ENCODE measurements at regions not wholly inside any gene's neighbourhood (a gene's known extent, or its start where the extent isn't known, plus 50 kb on each side); places are given as distances from the start of the nearest gene placed in this dataset.

GRCh38 chr4:186775902-186776301, 52.2 kb upstream of the FAT1 start:
- WGBS (ENCODE audit: insufficient coverage) = 56% methylated on average over 2 of the region's 2 CpGs
- H3K27me3 ChIP-seq (ENCODE audit: control insufficient read depth, insufficient read depth, low read length) = no peaks in the 10 kb centered on the region

GRCh38 chr4:186778134-186778533, 54.5 kb upstream of the FAT1 start:
- no peaks in the 10 kb centered on the region for H3K27me3 Mint-ChIP-seq (ENCODE audit: low read depth in 2 of 2)
- H3K4me3 Mint-ChIP-seq = no peak overlapping the region
- H3K9me3 ChIP-seq (ENCODE audit: control insufficient read depth, insufficient read depth, low read length) = peaks cover 11% of the 10 kb centered on the region
- H3K4me1 Mint-ChIP-seq = no peaks in the 10 kb centered on the region
- 81% methylated on average over 6 of the region's 7 CpGs for WGBS (ENCODE audit: insufficient coverage)
- intact Hi-C loops (cut with micrococcal nuclease) = no loop called here
- H3K4me3 ChIP-seq (ENCODE audit: low read length) = no peak overlapping the region
- TF ChIP-seq, protein P1, sequence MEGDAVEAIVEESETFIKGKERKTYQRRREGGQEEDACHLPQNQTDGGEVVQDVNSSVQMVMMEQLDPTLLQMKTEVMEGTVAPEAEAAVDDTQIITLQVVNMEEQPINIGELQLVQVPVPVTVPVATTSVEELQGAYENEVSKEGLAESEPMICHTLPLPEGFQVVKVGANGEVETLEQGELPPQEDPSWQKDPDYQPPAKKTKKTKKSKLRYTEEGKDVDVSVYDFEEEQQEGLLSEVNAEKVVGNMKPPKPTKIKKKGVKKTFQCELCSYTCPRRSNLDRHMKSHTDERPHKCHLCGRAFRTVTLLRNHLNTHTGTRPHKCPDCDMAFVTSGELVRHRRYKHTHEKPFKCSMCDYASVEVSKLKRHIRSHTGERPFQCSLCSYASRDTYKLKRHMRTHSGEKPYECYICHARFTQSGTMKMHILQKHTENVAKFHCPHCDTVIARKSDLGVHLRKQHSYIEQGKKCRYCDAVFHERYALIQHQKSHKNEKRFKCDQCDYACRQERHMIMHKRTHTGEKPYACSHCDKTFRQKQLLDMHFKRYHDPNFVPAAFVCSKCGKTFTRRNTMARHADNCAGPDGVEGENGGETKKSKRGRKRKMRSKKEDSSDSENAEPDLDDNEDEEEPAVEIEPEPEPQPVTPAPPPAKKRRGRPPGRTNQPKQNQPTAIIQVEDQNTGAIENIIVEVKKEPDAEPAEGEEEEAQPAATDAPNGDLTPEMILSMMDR (IDR thresholded peaks at IDR 0.05) = no peak
- ATAC-seq (no peak), DNase-seq (no peak)
- no peak overlapping the region for H3K27ac ChIP-seq (ENCODE audit: low read length)
- H3K36me3 Mint-ChIP-seq = no peaks in the 10 kb centered on the region
- no peaks in the 10 kb centered on the region for H3K36me3 ChIP-seq (ENCODE audit: control insufficient read depth, insufficient read depth, low read length)
- no peaks in the 10 kb centered on the region for H3K4me1 ChIP-seq (ENCODE audit: control insufficient read depth, insufficient read depth, low read length)
- peaks cover 13 to 14% of the 10 kb centered on the region in 2 donors for H3K9me3 Mint-ChIP-seq
- H3K27ac Mint-ChIP-seq = no peak overlapping the region
- H3K27me3 ChIP-seq (ENCODE audit: control insufficient read depth, insufficient read depth, low read length) = no peaks in the 10 kb centered on the region

More at GRCh38 chr4:186775902-186776301, 52.2 kb upstream of the FAT1 start:
- no peak overlapping the region for H3K4me3 Mint-ChIP-seq
- TF ChIP-seq, protein P1 (IDR thresholded peaks at IDR 0.05) = no peak
- intact Hi-C loops (cut with micrococcal nuclease) = no loop called here
- DNase-seq (no peak), ATAC-seq (no peak)
- no peaks in the 10 kb centered on the region for H3K27me3 Mint-ChIP-seq (ENCODE audit: low read depth in 2 of 2)
- no peak overlapping the region for H3K27ac ChIP-seq (ENCODE audit: low read length)
- no peak overlapping the region for H3K4me3 ChIP-seq (ENCODE audit: low read length)
- no peaks in the 10 kb centered on the region for H3K36me3 ChIP-seq (ENCODE audit: control insufficient read depth, insufficient read depth, low read length)
- H3K27ac Mint-ChIP-seq = no peak overlapping the region
- no peaks in the 10 kb centered on the region for H3K36me3 Mint-ChIP-seq
- peaks cover 16% of the 10 kb centered on the region in 2 donors for H3K9me3 Mint-ChIP-seq
- no peaks in the 10 kb centered on the region for H3K4me1 Mint-ChIP-seq
- H3K4me1 ChIP-seq (ENCODE audit: control insufficient read depth, insufficient read depth, low read length) = no peaks in the 10 kb centered on the region
- peaks cover 11% of the 10 kb centered on the region for H3K9me3 ChIP-seq (ENCODE audit: control insufficient read depth, insufficient read depth, low read length)

DNA sequence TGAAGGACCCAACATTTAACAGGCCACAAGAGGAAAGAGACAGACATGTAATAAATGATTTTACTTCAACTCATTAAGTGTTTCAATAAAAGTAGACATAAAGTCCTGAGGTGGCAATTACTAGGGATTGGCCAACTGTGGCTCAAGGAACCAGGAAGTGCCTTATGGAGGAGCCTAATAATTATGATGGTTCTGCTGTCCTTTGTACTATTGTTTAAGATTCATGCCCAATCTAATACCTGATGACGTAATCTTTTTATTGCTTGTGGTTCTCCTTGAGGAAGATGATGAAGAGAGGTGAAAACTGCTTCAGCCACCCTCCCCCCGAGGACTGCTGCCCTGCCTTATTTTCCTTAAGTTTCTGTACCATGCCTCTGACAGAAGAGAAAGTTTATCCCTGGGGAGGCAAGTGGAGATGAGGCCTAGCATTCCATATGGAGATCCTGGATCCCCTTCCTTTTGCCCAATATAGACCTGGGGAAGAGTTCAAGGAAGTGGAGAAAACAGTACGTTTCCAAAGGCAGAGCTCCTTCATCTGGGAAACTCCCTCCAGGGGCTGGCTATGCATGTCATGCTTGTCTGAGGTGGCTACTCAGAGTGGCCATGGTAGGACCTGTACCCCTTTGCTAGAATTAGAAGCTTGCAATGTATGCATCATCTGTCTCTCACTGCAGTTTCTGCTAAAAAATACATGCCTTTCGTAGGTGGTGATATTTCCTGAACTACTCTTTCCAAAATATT, 56.8 kb upstream of the FAT1 start:
- no peaks in the 10 kb centered on the region for H3K36me3 ChIP-seq (ENCODE audit: control insufficient read depth, insufficient read depth, low read length)
- no peak overlapping the region for H3K27ac ChIP-seq (ENCODE audit: low read length)
- WGBS (ENCODE audit: insufficient coverage) = 86% methylated on average over 3 of the region's 4 CpGs
- ATAC-seq = no peak
- H3K9me3 Mint-ChIP-seq = peaks cover 7 to 13% of the 10 kb centered on the region in 2 donors
- H3K4me3 Mint-ChIP-seq = no peak overlapping the region
- H3K9me3 ChIP-seq (ENCODE audit: control insufficient read depth, insufficient read depth, low read length) = peaks cover 11% of the 10 kb centered on the region
- H3K27me3 Mint-ChIP-seq (ENCODE audit: low read depth in 2 of 2) = no peaks in the 10 kb centered on the region
- H3K27ac Mint-ChIP-seq = no peak overlapping the region
- intact Hi-C loops (cut with micrococcal nuclease) = no loop called here
- H3K4me1 ChIP-seq (ENCODE audit: control insufficient read depth, insufficient read depth, low read length) = no peaks in the 10 kb centered on the region
- no peaks in the 10 kb centered on the region for H3K27me3 ChIP-seq (ENCODE audit: control insufficient read depth, insufficient read depth, low read length)
- DNase-seq = no peak
- H3K4me1 Mint-ChIP-seq = no peaks in the 10 kb centered on the region
- no peaks in the 10 kb centered on the region for H3K36me3 Mint-ChIP-seq
- TF ChIP-seq, protein P1 (IDR thresholded peaks at IDR 0.05) = no peak
- no peak overlapping the region for H3K4me3 ChIP-seq (ENCODE audit: low read length)
